ENCODE measurements at regions not wholly inside any gene's neighbourhood (a gene's known extent, or its start where the extent isn't known, plus 50 kb on each side); places are given as distances from the start of the nearest gene placed in this dataset.

DNA sequence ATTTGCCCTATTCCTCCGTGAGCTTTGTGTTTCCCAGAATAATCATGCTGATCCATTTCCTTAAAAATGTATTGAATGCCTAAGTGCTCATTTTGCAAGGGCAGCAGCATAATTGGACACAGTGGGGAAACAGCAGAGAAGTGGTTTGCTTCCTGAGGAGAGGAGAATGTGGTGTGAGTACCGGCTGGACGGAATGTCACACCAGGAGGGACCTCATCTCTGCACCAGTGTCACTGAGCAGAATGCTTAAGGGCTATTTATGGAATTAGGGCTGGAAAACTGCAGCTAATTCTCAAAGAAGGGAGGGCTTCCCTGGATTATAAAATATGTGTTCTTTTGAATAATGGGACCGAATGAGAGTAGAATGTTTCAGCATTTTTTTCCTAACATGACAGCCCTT is 1100.6 kb upstream of the RBFOX1 start:
- TF ChIP-seq, protein P1, sequence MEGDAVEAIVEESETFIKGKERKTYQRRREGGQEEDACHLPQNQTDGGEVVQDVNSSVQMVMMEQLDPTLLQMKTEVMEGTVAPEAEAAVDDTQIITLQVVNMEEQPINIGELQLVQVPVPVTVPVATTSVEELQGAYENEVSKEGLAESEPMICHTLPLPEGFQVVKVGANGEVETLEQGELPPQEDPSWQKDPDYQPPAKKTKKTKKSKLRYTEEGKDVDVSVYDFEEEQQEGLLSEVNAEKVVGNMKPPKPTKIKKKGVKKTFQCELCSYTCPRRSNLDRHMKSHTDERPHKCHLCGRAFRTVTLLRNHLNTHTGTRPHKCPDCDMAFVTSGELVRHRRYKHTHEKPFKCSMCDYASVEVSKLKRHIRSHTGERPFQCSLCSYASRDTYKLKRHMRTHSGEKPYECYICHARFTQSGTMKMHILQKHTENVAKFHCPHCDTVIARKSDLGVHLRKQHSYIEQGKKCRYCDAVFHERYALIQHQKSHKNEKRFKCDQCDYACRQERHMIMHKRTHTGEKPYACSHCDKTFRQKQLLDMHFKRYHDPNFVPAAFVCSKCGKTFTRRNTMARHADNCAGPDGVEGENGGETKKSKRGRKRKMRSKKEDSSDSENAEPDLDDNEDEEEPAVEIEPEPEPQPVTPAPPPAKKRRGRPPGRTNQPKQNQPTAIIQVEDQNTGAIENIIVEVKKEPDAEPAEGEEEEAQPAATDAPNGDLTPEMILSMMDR (IDR thresholded peaks at IDR 0.05 in 2 of 3, conservative IDR thresholded peaks at IDR 0.05 in 1 of 3; ENCODE audit: borderline replicate concordance in 1 of 3, insufficient read depth in 1 of 3, low read depth in 2 of 3, low read length in 2 of 3) = no peak
- no peak for TF ChIP-seq POLR2A (IDR thresholded peaks at IDR 0.05; ENCODE audit: borderline replicate concordance, extremely low read depth, insufficient read depth, insufficient read length)
- no peak for TF ChIP-seq ELF1 (IDR thresholded peaks at IDR 0.05; ENCODE audit: borderline replicate concordance, low read depth)
- TF ChIP-seq CEBPB (IDR thresholded peaks at IDR 0.05; ENCODE audit: low read depth) = no peak
